CD4-positive, alpha-beta T cell (primary cell): ENCODE measurements at regions not wholly inside any gene's neighbourhood (a gene's known extent, or its start where the extent isn't known, plus 50 kb on each side); places are given as distances from the start of the nearest gene placed in this dataset.

Source experiments
- ATAC-seq: fragments of 200-7000 bp; cut with Tn5 transposase; one replicate; pipeline ENCODE4 v1.10.0; 2022; ENCODE audit warnings: mild to moderate bottlenecking; ENCODE audit not compliant: poor library complexity
- CTCF ChIA-PET: fragments of 350-600 bp; sonication (Branson Sonifier 250); formaldehyde crosslinking; loops from one replicate; lab custom pipeline; 2021; ENCODE audit warnings: antibody characterized with exemption, inconsistent platforms; lab: Charles Lee
- POLR2A ChIA-PET: fragments of 350-600 bp; sonication (Branson Sonifier 250); formaldehyde crosslinking; loops from one replicate; lab custom pipeline; 2021; ENCODE audit warnings: antibody characterized with exemption, inconsistent platforms; lab: Charles Lee
- DNase-seq, 14 experiments: peaks; one replicate each; pipeline ENCODE4 v3.0.0-alpha.2; 2013 to 2020; ENCODE audit warnings: mixed read lengths in 2 of 14
- H3K27ac ChIP-seq, 2 donors: one replicate each; pipeline versions ENCODE4 v1.5.1 to v1.7.0; 2013; ENCODE audit warnings: low read length in 2 of 2, low read depth in 1 of 2, mild to moderate bottlenecking in 1 of 2
- H3K27me3 ChIP-seq, 2 experiments: 1 replicate in 1 of 2; 2 replicates in 1 of 2; pipeline versions ENCODE4 v1.6.1 to v1.7.0; 2013; ENCODE audit warnings: low read length in 2 of 2, control low read depth in 1 of 2, mild to moderate bottlenecking in 1 of 2, moderate library complexity in 1 of 2; ENCODE audit not compliant: insufficient read depth in 2 of 2, control insufficient read depth in 1 of 2
- H3K36me3 ChIP-seq: one replicate; pipeline ENCODE4 v1.6.1; 2013; ENCODE audit warnings: low read length, control low read depth; ENCODE audit not compliant: insufficient read depth
- H3K4me1 ChIP-seq: one replicate; pipeline ENCODE4 v1.6.1; 2013; ENCODE audit warnings: low read length, control low read depth; ENCODE audit not compliant: insufficient read depth
- H3K4me3 ChIP-seq: one replicate; pipeline ENCODE4 v1.5.1; 2013; ENCODE audit warnings: mild to moderate bottlenecking, low read length, moderate library complexity
- H3K9me3 ChIP-seq, 2 experiments: 1 replicate in 1 of 2; 2 replicates in 1 of 2; pipeline versions ENCODE4 v1.6.1 to v1.7.0; 2013; ENCODE audit warnings: low read length in 2 of 2, mild to moderate bottlenecking in 2 of 2, control low read depth in 1 of 2, moderate library complexity in 1 of 2; ENCODE audit not compliant: control insufficient read depth in 1 of 2, insufficient read depth in 1 of 2
- H3K27ac Mint-ChIP-seq: one replicate; pipeline ENCODE4 v1.8.0; 2020; ENCODE audit warnings: mixed read lengths
- H3K27me3 Mint-ChIP-seq: one replicate; pipeline ENCODE4 v1.8.0; 2021; ENCODE audit warnings: mixed read lengths
- H3K36me3 Mint-ChIP-seq: one replicate; pipeline ENCODE4 v1.8.0; 2021; ENCODE audit warnings: low read depth, mixed read lengths
- H3K4me1 Mint-ChIP-seq: one replicate; pipeline ENCODE4 v1.8.0; 2021; ENCODE audit warnings: low read depth, mixed read lengths
- H3K4me3 Mint-ChIP-seq: one replicate; pipeline ENCODE4 v1.8.0; 2020; ENCODE audit warnings: mild to moderate bottlenecking, mixed read lengths
- H3K9me3 Mint-ChIP-seq: one replicate; pipeline ENCODE4 v1.8.0; 2020; ENCODE audit warnings: mixed read lengths
- intact Hi-C, 2 experiments: fragments of 100-400 bp; cut with DNase I in 1 of 2; cut with micrococcal nuclease in 1 of 2; formaldehyde crosslinking; loops; one replicate each; pipeline versions ENCODE4 v1.15.1 to v1.9.0; 2023 to 2025; cut with DNase I, micrococcal nuclease
- TF ChIP-seq, protein P1 (sequence below): fragments of 200-600 bp; IDR thresholded peaks from one replicate; pipeline ENCODE4 v1.8.0; 2022; ENCODE audit warnings: antibody characterized with exemption, mild to moderate bottlenecking

DNA sequence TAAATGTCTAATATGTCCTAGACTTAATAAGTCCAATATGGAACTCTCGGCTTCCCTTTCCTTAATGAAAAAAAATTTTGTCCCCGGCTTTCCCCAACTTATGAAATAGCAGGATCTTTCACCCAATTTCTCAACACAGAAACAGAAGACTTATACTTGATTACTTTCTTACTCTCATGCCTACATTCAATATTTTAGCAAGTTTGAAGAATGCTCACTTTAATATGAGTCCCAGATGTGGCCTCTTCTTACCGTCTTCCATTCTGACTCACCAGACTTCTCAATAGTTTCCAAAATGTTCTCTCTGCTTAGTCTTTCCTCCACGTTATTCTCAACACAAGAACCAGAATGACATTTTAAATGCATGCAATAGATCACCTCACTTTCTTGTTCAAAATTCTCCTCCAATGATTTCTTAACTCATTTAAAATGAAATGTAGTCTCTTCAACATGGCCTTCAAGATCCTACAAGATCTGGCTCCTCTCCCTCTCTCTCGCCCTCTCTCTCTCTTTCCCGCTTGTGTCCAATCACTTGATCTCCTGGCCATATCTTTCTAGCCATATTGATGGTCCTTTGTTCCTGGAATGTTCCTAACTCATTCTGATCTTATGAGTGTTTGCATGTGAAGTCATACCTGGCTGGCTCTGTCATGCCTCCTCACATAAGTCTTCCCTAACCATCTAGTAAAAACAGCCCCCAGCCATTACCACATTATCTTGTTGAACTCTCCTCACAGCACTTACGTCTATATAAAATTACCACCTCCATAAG lies 119.7 kb upstream of the FAM3C start:
- TF ChIP-seq, protein P1, sequence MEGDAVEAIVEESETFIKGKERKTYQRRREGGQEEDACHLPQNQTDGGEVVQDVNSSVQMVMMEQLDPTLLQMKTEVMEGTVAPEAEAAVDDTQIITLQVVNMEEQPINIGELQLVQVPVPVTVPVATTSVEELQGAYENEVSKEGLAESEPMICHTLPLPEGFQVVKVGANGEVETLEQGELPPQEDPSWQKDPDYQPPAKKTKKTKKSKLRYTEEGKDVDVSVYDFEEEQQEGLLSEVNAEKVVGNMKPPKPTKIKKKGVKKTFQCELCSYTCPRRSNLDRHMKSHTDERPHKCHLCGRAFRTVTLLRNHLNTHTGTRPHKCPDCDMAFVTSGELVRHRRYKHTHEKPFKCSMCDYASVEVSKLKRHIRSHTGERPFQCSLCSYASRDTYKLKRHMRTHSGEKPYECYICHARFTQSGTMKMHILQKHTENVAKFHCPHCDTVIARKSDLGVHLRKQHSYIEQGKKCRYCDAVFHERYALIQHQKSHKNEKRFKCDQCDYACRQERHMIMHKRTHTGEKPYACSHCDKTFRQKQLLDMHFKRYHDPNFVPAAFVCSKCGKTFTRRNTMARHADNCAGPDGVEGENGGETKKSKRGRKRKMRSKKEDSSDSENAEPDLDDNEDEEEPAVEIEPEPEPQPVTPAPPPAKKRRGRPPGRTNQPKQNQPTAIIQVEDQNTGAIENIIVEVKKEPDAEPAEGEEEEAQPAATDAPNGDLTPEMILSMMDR = no peak
- intact Hi-C loops = no loop called here
- H3K9me3 Mint-ChIP-seq = no peaks in the 10 kb centered on the region
- CTCF ChIA-PET = interaction anchor here (1.0 kb wide), 1 partner anchor 15 kb away, joined by 3 read pairs; no protein-coding TSS in a partner anchor
- no peaks in the 10 kb centered on the region for H3K36me3 Mint-ChIP-seq
- ATAC-seq = no peak
- H3K36me3 ChIP-seq = no peaks in the 10 kb centered on the region
- DNase-seq = no peak
- no peaks in the 10 kb centered on the region for H3K27me3 ChIP-seq
- POLR2A ChIA-PET = no interaction called here
- H3K27ac Mint-ChIP-seq = no peak overlapping the region
- H3K27ac ChIP-seq = no peak overlapping the region
- H3K9me3 ChIP-seq = peaks cover 0 to 4% of the 10 kb centered on the region in 2 experiments
- H3K4me1 Mint-ChIP-seq = no peaks in the 10 kb centered on the region
- H3K4me1 ChIP-seq = no peaks in the 10 kb centered on the region
- no peaks in the 10 kb centered on the region for H3K27me3 Mint-ChIP-seq
- no peak overlapping the region for H3K4me3 ChIP-seq
- no peak overlapping the region for H3K4me3 Mint-ChIP-seq

DNA sequence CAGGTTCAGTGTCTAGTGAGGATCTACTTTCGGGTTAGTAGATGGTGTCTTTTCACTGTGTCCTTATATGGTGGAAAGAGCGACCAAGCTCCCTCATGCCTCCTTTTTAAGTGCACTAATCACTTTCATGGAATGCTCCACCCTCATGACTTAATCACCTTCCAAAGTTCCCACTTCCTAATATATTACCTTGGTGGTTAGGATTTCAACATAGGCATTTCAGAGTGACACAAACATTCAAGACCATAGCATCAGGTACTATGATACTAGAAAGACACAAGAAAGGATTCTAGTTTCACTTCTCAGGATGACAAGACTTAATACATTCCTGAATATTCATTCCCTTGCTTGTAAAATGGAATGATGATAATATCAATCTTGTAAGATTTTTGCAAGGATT lies 119.1 kb upstream of the FAM3C start:
- Histone ChIP-seq H3K4me1 (no peaks in the 10 kb centered on the region), H3K27ac (no peak overlapping the region), H3K36me3 (no peaks in the 10 kb centered on the region), H3K9me3 (peaks cover 0 to 10% of the 10 kb centered on the region in 2 experiments), H3K4me3 (no peak overlapping the region), H3K27me3 (no peaks in the 10 kb centered on the region)
- TF ChIP-seq, protein P1 = no peak
- ATAC-seq = no peak
- H3K36me3 Mint-ChIP-seq = no peaks in the 10 kb centered on the region
- H3K27ac Mint-ChIP-seq = no peak overlapping the region
- H3K4me1 Mint-ChIP-seq = no peaks in the 10 kb centered on the region
- no peak for DNase-seq
- ChIA-PET CTCF (no interaction called here), POLR2A (no interaction called here)
- intact Hi-C loops = no loop called here
- H3K4me3 Mint-ChIP-seq = no peak overlapping the region
- no peaks in the 10 kb centered on the region for H3K27me3 Mint-ChIP-seq
- no peaks in the 10 kb centered on the region for H3K9me3 Mint-ChIP-seq

DNA sequence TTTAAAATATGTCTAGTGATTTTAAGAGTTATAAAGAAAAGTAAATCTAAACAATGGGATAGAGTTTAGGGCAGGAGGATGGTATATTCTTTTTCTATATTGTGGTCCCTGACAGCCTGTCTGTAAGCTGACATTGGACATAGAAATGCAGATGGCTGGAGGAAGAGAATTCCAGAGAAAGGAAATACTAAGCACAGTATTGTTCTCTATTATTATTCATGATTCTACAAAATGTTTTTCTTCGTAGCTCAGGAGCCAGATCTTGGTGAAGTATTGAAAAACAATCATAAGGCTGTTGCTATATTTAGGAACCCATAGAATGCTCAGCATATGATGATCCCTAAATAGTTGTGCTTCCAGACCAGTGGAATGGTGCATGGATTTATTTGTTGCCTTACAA lies 117.0 kb upstream of the FAM3C start:
- Mint-ChIP-seq H3K4me3 (no peak overlapping the region), H3K4me1 (no peaks in the 10 kb centered on the region), H3K27me3 (peaks cover 17% of the 10 kb centered on the region), H3K36me3 (no peaks in the 10 kb centered on the region), H3K27ac (no peak overlapping the region), H3K9me3 (no peaks in the 10 kb centered on the region)
- Histone ChIP-seq H3K9me3 (peaks cover 0 to 10% of the 10 kb centered on the region in 2 experiments), H3K27me3 (no peaks in the 10 kb centered on the region), H3K27ac (no peak overlapping the region), H3K4me3 (no peak overlapping the region), H3K36me3 (no peaks in the 10 kb centered on the region), H3K4me1 (no peaks in the 10 kb centered on the region)
- DNase-seq = no peak
- no peak for ATAC-seq
- intact Hi-C loops = no loop called here
- ChIA-PET CTCF (interaction anchor here (1.2 kb wide), 1 partner anchor 10 kb away, joined by 3 read pairs; no protein-coding TSS in a partner anchor), POLR2A (no interaction called here)
- TF ChIP-seq, protein P1 = no peak
